ENCODE measurements at regions not wholly inside any gene's neighbourhood (a gene's known extent, or its start where the extent isn't known, plus 50 kb on each side); places are given as distances from the start of the nearest gene placed in this dataset.

- no peak for TF ChIP-seq ASH2L (IDR thresholded peaks at IDR 0.05; ENCODE audit: low read length)
- TF ChIP-seq FOSL1 (IDR thresholded peaks at IDR 0.05; ENCODE audit: insufficient read depth, low read depth, low read length): no peak
- no peak for TF ChIP-seq CTCF (IDR thresholded peaks at IDR 0.05; ENCODE audit: control extremely low read depth in 1 of 3, insufficient read depth in 1 of 3, low read depth in 1 of 3, low read length in 3 of 3)
Measured at GRCh38 chr11:113613619-113614018, 92.5 kb downstream of the TMPRSS5 start.

Data from H1 (cell line).